ENCODE measurements at regions not wholly inside any gene's neighbourhood (a gene's known extent, or its start where the extent isn't known, plus 50 kb on each side); places are given as distances from the start of the nearest gene placed in this dataset.

DNA sequence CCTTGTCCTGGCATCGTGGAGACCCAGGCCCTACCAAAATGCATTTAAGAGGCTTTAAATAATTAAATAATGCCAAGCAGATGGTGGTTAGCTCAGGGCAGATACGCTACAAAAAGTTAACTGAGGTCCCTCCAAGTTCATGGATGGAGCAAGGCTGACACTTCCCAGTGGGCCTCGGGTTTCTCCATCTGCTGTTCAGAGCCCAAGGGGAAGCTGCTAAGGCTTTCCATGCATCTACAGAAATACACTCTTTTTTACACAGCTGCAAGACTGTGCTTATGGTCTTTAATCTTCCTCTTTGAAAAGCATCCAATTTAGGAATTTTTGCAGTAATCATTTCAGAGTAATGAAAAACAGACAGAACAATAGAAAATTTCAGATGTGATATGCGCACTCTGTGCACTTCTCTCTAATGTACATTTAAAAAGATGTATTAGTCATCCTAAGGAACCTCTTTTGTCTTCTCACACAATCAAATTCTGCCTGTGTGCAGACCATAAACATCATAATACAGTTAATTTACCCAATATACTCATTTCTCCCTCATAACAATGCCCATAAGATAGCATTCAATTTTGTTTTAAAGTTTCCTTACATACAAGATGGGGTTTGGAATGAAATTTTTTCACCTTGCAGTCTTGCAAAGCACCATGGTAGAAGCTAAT lies 173.2 kb upstream of the ATP1B1 start:
- TF ChIP-seq, protein P1, sequence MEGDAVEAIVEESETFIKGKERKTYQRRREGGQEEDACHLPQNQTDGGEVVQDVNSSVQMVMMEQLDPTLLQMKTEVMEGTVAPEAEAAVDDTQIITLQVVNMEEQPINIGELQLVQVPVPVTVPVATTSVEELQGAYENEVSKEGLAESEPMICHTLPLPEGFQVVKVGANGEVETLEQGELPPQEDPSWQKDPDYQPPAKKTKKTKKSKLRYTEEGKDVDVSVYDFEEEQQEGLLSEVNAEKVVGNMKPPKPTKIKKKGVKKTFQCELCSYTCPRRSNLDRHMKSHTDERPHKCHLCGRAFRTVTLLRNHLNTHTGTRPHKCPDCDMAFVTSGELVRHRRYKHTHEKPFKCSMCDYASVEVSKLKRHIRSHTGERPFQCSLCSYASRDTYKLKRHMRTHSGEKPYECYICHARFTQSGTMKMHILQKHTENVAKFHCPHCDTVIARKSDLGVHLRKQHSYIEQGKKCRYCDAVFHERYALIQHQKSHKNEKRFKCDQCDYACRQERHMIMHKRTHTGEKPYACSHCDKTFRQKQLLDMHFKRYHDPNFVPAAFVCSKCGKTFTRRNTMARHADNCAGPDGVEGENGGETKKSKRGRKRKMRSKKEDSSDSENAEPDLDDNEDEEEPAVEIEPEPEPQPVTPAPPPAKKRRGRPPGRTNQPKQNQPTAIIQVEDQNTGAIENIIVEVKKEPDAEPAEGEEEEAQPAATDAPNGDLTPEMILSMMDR (optimal IDR thresholded peaks at IDR 0.05 in 1 of 3, IDR thresholded peaks at IDR 0.05 in 1 of 3, conservative IDR thresholded peaks at IDR 0.05 in 1 of 3; ENCODE audit: extremely low read depth in 1 of 3, insufficient read depth in 2 of 3, low read length in 3 of 3), result no peak
- TF ChIP-seq EZH2 (IDR thresholded peaks at IDR 0.05; ENCODE audit: low read length), result no peak

All from keratinocyte (primary cell).